CD8-positive, alpha-beta memory T cell (primary cell): ENCODE measurements at regions not wholly inside any gene's neighbourhood (a gene's known extent, or its start where the extent isn't known, plus 50 kb on each side); places are given as distances from the start of the nearest gene placed in this dataset.

ENCODE experiments used
- CTCF ChIA-PET: fragments of 350-600 bp; sonication (Branson Sonifier 250); formaldehyde crosslinking; loops from one replicate; lab custom pipeline; 2021; ENCODE audit warnings: antibody characterized with exemption; lab: Charles Lee
- POLR2A ChIA-PET: fragments of 350-600 bp; sonication (Branson Sonifier 250); formaldehyde crosslinking; loops from one replicate; lab custom pipeline; 2021; ENCODE audit warnings: antibody characterized with exemption; lab: Charles Lee
- DNase-seq, 5 donors: peaks; one replicate each; pipeline versions ENCODE4 v3.0.0 to v3.0.0-alpha.2; 2020 to 2022; ENCODE audit warnings: mixed read lengths in 1 of 5
- H3K27ac ChIP-seq: one replicate; pipeline ENCODE4 v1.7.0; 2013; ENCODE audit warnings: low read depth, mild to moderate bottlenecking, low read length, moderate library complexity
- H3K27me3 ChIP-seq: 2 replicates; pipeline ENCODE4 v1.7.0; 2013; ENCODE audit warnings: low read length, mild to moderate bottlenecking; ENCODE audit not compliant: insufficient read depth, poor library complexity, severe bottlenecking
- H3K36me3 ChIP-seq: 2 replicates; pipeline ENCODE4 v1.7.0; 2013; ENCODE audit warnings: mild to moderate bottlenecking, low read length, moderate library complexity; ENCODE audit not compliant: insufficient read depth
- H3K4me1 ChIP-seq: 2 replicates; pipeline ENCODE4 v1.7.0; 2013; ENCODE audit warnings: mild to moderate bottlenecking, low read length, moderate library complexity; ENCODE audit not compliant: insufficient read depth
- H3K4me3 ChIP-seq: 2 replicates; pipeline ENCODE4 v1.7.0; 2013; ENCODE audit warnings: mild to moderate bottlenecking, low read length
- H3K9me3 ChIP-seq: 2 replicates; pipeline ENCODE4 v1.7.0; 2013; ENCODE audit warnings: mild to moderate bottlenecking, low read length
- H3K27ac Mint-ChIP-seq, 8 donors: one replicate each; pipeline ENCODE4 v1.8.0; 2020 to 2021; ENCODE audit warnings: mixed read lengths in 8 of 8, mild to moderate bottlenecking in 6 of 8, inconsistent platforms in 3 of 8, moderate library complexity in 3 of 8
- H3K27me3 Mint-ChIP-seq, 2 donors: one replicate each; pipeline ENCODE4 v1.8.0; 2020 to 2021; ENCODE audit warnings: mixed read lengths in 2 of 2, mild to moderate bottlenecking in 1 of 2, moderate library complexity in 1 of 2
- H3K36me3 Mint-ChIP-seq, 3 donors: one replicate each; pipeline ENCODE4 v1.8.0; 2020 to 2021; ENCODE audit warnings: mixed read lengths in 3 of 3, inconsistent platforms in 1 of 3, mild to moderate bottlenecking in 1 of 3
- H3K4me1 Mint-ChIP-seq, 3 donors: one replicate each; pipeline ENCODE4 v1.8.0; 2020 to 2021; ENCODE audit warnings: mixed read lengths in 3 of 3, inconsistent platforms in 1 of 3, mild to moderate bottlenecking in 1 of 3
- H3K4me3 Mint-ChIP-seq, 7 donors: one replicate each; pipeline ENCODE4 v1.8.0; 2020 to 2021; ENCODE audit warnings: mixed read lengths in 7 of 7, mild to moderate bottlenecking in 6 of 7, moderate library complexity in 4 of 7, inconsistent platforms in 2 of 7
- H3K9me3 Mint-ChIP-seq, 5 donors: one replicate each; pipeline ENCODE4 v1.8.0; 2020 to 2022; ENCODE audit warnings: mixed read lengths in 5 of 5, mild to moderate bottlenecking in 3 of 5, moderate library complexity in 2 of 5, inconsistent platforms in 1 of 5

GRCh38 chr4:177070533-177071058 is 239.1 kb upstream of the NEIL3 start:
- H3K4me3 ChIP-seq: no peak overlapping the region
- H3K27ac Mint-ChIP-seq: no peak overlapping the region
- ChIA-PET CTCF (no interaction called here), POLR2A (no interaction called here)
- H3K9me3 ChIP-seq: no peaks in the 10 kb centered on the region
- no peaks in the 10 kb centered on the region for H3K4me1 Mint-ChIP-seq
- H3K4me1 ChIP-seq: no peaks in the 10 kb centered on the region
- no peaks in the 10 kb centered on the region for H3K9me3 Mint-ChIP-seq
- H3K36me3 ChIP-seq: no peaks in the 10 kb centered on the region
- DNase-seq: no peak
- no peak overlapping the region for H3K27ac ChIP-seq
- no peak overlapping the region for H3K4me3 Mint-ChIP-seq
- no peaks in the 10 kb centered on the region for H3K36me3 Mint-ChIP-seq
- peaks cover 0 to 3% of the 10 kb centered on the region in 2 donors for H3K27me3 Mint-ChIP-seq
- no peaks in the 10 kb centered on the region for H3K27me3 ChIP-seq

GRCh38 chr4:177077095-177077971 is 232.3 kb upstream of the NEIL3 start:
- H3K9me3 Mint-ChIP-seq: no peaks in the 10 kb centered on the region
- Histone ChIP-seq H3K27ac (no peak overlapping the region), H3K27me3 (no peaks in the 10 kb centered on the region), H3K9me3 (no peaks in the 10 kb centered on the region), H3K36me3 (no peaks in the 10 kb centered on the region), H3K4me3 (no peak overlapping the region), H3K4me1 (no peaks in the 10 kb centered on the region)
- H3K27ac Mint-ChIP-seq: no peak overlapping the region
- no peaks in the 10 kb centered on the region for H3K4me1 Mint-ChIP-seq
- H3K27me3 Mint-ChIP-seq: peaks cover 0 to 3% of the 10 kb centered on the region in 2 donors
- no peak overlapping the region for H3K4me3 Mint-ChIP-seq
- ChIA-PET CTCF (no interaction called here), POLR2A (no interaction called here)
- no peak for DNase-seq
- H3K36me3 Mint-ChIP-seq: no peaks in the 10 kb centered on the region

- Mint-ChIP-seq H3K9me3 (no peaks in the 10 kb centered on the region), H3K27me3 (peaks cover 3% of the 10 kb centered on the region in 2 donors), H3K36me3 (no peaks in the 10 kb centered on the region), H3K4me1 (no peaks in the 10 kb centered on the region), H3K27ac (no peak overlapping the region), H3K4me3 (no peak overlapping the region)
- ChIA-PET CTCF (no interaction called here), POLR2A (no interaction called here)
- no peak for DNase-seq
- no peak overlapping the region for H3K27ac ChIP-seq
- H3K4me1 ChIP-seq: no peaks in the 10 kb centered on the region
- H3K27me3 ChIP-seq: no peaks in the 10 kb centered on the region
- no peak overlapping the region for H3K4me3 ChIP-seq
- no peaks in the 10 kb centered on the region for H3K9me3 ChIP-seq
- H3K36me3 ChIP-seq: no peaks in the 10 kb centered on the region
These were observed 230.3 kb upstream of the NEIL3 start for GRCh38 chr4:177079327-177079726.

GRCh38 chr4:177080388-177080787 is 229.3 kb upstream of the NEIL3 start:
- Histone ChIP-seq H3K27ac (no peak overlapping the region), H3K27me3 (no peaks in the 10 kb centered on the region), H3K36me3 (no peaks in the 10 kb centered on the region), H3K9me3 (no peaks in the 10 kb centered on the region), H3K4me3 (no peak overlapping the region), H3K4me1 (no peaks in the 10 kb centered on the region)
- no peak for DNase-seq
- Mint-ChIP-seq H3K9me3 (no peaks in the 10 kb centered on the region), H3K27ac (no peak overlapping the region), H3K4me3 (no peak overlapping the region), H3K36me3 (no peaks in the 10 kb centered on the region), H3K27me3 (peaks cover 1 to 3% of the 10 kb centered on the region in 2 donors), H3K4me1 (no peaks in the 10 kb centered on the region)
- ChIA-PET CTCF (no interaction called here), POLR2A (no interaction called here)

GRCh38 chr4:177087060-177087459 is 222.6 kb upstream of the NEIL3 start:
- H3K4me1 ChIP-seq: no peaks in the 10 kb centered on the region
- POLR2A ChIA-PET: no interaction called here
- H3K4me3 Mint-ChIP-seq: no peak overlapping the region
- no peaks in the 10 kb centered on the region for H3K36me3 Mint-ChIP-seq
- CTCF ChIA-PET: no interaction called here
- H3K27me3 Mint-ChIP-seq: peaks cover 0 to 3% of the 10 kb centered on the region in 2 donors
- no peak overlapping the region for H3K27ac Mint-ChIP-seq
- no peak for DNase-seq
- no peak overlapping the region for H3K27ac ChIP-seq
- H3K27me3 ChIP-seq: no peaks in the 10 kb centered on the region
- H3K9me3 ChIP-seq: no peaks in the 10 kb centered on the region
- H3K9me3 Mint-ChIP-seq: no peaks in the 10 kb centered on the region
- no peaks in the 10 kb centered on the region for H3K36me3 ChIP-seq
- H3K4me1 Mint-ChIP-seq: no peaks in the 10 kb centered on the region
- no peak overlapping the region for H3K4me3 ChIP-seq

GRCh38 chr4:177087499-177087898 is 222.2 kb upstream of the NEIL3 start:
- H3K36me3 ChIP-seq: no peaks in the 10 kb centered on the region
- no peaks in the 10 kb centered on the region for H3K4me1 ChIP-seq
- Mint-ChIP-seq H3K27me3 (peaks cover 0 to 3% of the 10 kb centered on the region in 2 donors), H3K4me1 (no peaks in the 10 kb centered on the region), H3K4me3 (no peak overlapping the region), H3K27ac (no peak overlapping the region), H3K36me3 (no peaks in the 10 kb centered on the region), H3K9me3 (no peaks in the 10 kb centered on the region)
- no peaks in the 10 kb centered on the region for H3K9me3 ChIP-seq
- CTCF ChIA-PET: no interaction called here
- DNase-seq: no peak
- no peak overlapping the region for H3K4me3 ChIP-seq
- POLR2A ChIA-PET: no interaction called here
- H3K27me3 ChIP-seq: no peaks in the 10 kb centered on the region
- H3K27ac ChIP-seq: no peak overlapping the region

- no peaks in the 10 kb centered on the region for H3K9me3 Mint-ChIP-seq
- CTCF ChIA-PET: no interaction called here
These were observed 218.2 kb upstream of the NEIL3 start for GRCh38 chr4:177091515-177091914.

GRCh38 chr4:177092807-177093206 is 216.9 kb upstream of the NEIL3 start:
- H3K9me3 ChIP-seq: no peaks in the 10 kb centered on the region
- Mint-ChIP-seq H3K9me3 (no peaks in the 10 kb centered on the region), H3K4me1 (no peaks in the 10 kb centered on the region), H3K36me3 (no peaks in the 10 kb centered on the region), H3K27ac (no peak overlapping the region), H3K27me3 (no peaks in the 10 kb centered on the region), H3K4me3 (no peak overlapping the region)
- ChIA-PET CTCF (no interaction called here), POLR2A (no interaction called here)
- no peaks in the 10 kb centered on the region for H3K4me1 ChIP-seq
- H3K4me3 ChIP-seq: no peak overlapping the region
- H3K36me3 ChIP-seq: no peaks in the 10 kb centered on the region
- H3K27me3 ChIP-seq: no peaks in the 10 kb centered on the region
- no peak for DNase-seq
- no peak overlapping the region for H3K27ac ChIP-seq

More at GRCh38 chr4:177091515-177091914, 218.2 kb upstream of the NEIL3 start:
- no peak overlapping the region for H3K27ac Mint-ChIP-seq
- no peak overlapping the region for H3K4me3 Mint-ChIP-seq
- DNase-seq: no peak
- Histone ChIP-seq H3K9me3 (no peaks in the 10 kb centered on the region), H3K27ac (no peak overlapping the region), H3K4me3 (no peak overlapping the region), H3K4me1 (no peaks in the 10 kb centered on the region), H3K27me3 (no peaks in the 10 kb centered on the region), H3K36me3 (no peaks in the 10 kb centered on the region)
- POLR2A ChIA-PET: no interaction called here
- H3K36me3 Mint-ChIP-seq: no peaks in the 10 kb centered on the region
- H3K27me3 Mint-ChIP-seq: no peaks in the 10 kb centered on the region
- H3K4me1 Mint-ChIP-seq: no peaks in the 10 kb centered on the region
